ENCODE measurements at regions not wholly inside any gene's neighbourhood (a gene's known extent, or its start where the extent isn't known, plus 50 kb on each side); places are given as distances from the start of the nearest gene placed in this dataset.

- ATAC-seq (no peak), DNase-seq (no peak)
- Histone ChIP-seq H3K4me1 (ENCODE audit: low read depth) (no peaks in the 10 kb centered on the region), H3K36me3 (ENCODE audit: low read depth) (no peaks in the 10 kb centered on the region), H3K4me3 (no peak overlapping the region), H3K9me3 (no peaks in the 10 kb centered on the region)
- TF ChIP-seq, protein P1, sequence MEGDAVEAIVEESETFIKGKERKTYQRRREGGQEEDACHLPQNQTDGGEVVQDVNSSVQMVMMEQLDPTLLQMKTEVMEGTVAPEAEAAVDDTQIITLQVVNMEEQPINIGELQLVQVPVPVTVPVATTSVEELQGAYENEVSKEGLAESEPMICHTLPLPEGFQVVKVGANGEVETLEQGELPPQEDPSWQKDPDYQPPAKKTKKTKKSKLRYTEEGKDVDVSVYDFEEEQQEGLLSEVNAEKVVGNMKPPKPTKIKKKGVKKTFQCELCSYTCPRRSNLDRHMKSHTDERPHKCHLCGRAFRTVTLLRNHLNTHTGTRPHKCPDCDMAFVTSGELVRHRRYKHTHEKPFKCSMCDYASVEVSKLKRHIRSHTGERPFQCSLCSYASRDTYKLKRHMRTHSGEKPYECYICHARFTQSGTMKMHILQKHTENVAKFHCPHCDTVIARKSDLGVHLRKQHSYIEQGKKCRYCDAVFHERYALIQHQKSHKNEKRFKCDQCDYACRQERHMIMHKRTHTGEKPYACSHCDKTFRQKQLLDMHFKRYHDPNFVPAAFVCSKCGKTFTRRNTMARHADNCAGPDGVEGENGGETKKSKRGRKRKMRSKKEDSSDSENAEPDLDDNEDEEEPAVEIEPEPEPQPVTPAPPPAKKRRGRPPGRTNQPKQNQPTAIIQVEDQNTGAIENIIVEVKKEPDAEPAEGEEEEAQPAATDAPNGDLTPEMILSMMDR (IDR thresholded peaks at IDR 0.05) = no peak
- intact Hi-C loops (cut with DNase I, micrococcal nuclease) = no loop called here
These were observed 115.7 kb upstream of the SLC24A5 start for GRCh38 chr15:48005077-48005476.

GRCh38 chr15:48006031-48006511, 114.7 kb upstream of the SLC24A5 start:
- peak; percentile 18 for ATAC-seq
- TF ChIP-seq, protein P1 (IDR thresholded peaks at IDR 0.05) = no peak
- H3K9me3 ChIP-seq = no peaks in the 10 kb centered on the region
- no peaks in the 10 kb centered on the region for H3K4me1 ChIP-seq (ENCODE audit: low read depth)
- H3K36me3 ChIP-seq (ENCODE audit: low read depth) = no peaks in the 10 kb centered on the region
- no peak overlapping the region for H3K4me3 ChIP-seq
- intact Hi-C loops (cut with DNase I, micrococcal nuclease) = no loop called here
- DNase-seq = no peak

- intact Hi-C loops (cut with DNase I, micrococcal nuclease) = no loop called here
- no peak for ATAC-seq
- Histone ChIP-seq H3K36me3 (ENCODE audit: low read depth) (no peaks in the 10 kb centered on the region), H3K4me3 (no peak overlapping the region), H3K4me1 (ENCODE audit: low read depth) (no peaks in the 10 kb centered on the region), H3K9me3 (no peaks in the 10 kb centered on the region)
- DNase-seq = no peak
- TF ChIP-seq, protein P1 (IDR thresholded peaks at IDR 0.05) = no peak
These were observed 110.5 kb upstream of the SLC24A5 start for GRCh38 chr15:48010316-48010715.

DNA sequence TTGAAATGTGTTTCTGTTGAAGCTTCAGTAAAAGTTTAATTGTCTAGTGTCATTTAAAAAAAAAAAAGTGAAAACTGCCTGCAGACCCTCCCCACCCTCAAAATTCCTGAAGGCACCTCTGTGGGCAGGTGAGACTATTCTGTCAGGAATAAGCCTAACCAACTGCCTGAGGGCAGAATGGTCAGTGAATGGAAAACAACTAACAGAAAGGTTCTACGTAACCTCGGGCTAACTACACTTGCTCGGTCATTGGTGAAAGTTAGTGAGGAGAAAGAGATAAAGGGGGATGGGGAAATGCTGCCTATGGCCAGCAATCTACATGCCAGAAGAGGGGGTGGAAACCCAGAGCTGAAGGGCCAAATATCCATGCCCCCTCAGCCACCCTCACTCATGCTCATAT, 108.6 kb upstream of the SLC24A5 start:
- Histone ChIP-seq H3K36me3 (ENCODE audit: low read depth) (no peaks in the 10 kb centered on the region), H3K4me1 (ENCODE audit: low read depth) (peaks cover 2% of the 10 kb centered on the region), H3K4me3 (no peak overlapping the region), H3K9me3 (no peaks in the 10 kb centered on the region)
- ATAC-seq = no peak
- TF ChIP-seq, protein P1 (IDR thresholded peaks at IDR 0.05) = no peak
- intact Hi-C loops (cut with DNase I, micrococcal nuclease) = no loop called here
- DNase-seq = no peak

DNA sequence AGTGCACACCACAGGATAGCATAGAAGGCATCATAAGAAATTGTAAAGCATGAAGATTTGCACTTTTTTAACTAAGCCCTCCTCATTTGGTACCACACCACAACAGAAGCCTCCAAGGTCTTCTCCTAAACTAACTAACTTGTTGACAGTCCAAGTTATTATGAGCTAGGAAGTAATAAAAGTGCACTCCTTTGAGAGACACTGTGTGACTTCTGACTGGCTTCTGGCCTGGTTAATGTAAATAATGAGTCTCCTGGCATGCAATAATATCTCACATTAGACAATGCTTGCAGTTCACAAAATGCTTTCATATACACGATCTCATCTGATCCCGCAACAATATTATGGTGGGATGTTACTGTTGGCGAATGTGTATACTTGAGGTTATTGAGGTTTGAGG, 103.9 kb upstream of the SLC24A5 start:
- Histone ChIP-seq H3K4me3 (no peak overlapping the region), H3K9me3 (no peaks in the 10 kb centered on the region), H3K36me3 (ENCODE audit: low read depth) (no peaks in the 10 kb centered on the region), H3K4me1 (ENCODE audit: low read depth) (peaks cover 2% of the 10 kb centered on the region)
- intact Hi-C loops (cut with DNase I, micrococcal nuclease) = no loop called here
- no peak for DNase-seq
- peak; percentile 50 for ATAC-seq
- TF ChIP-seq, protein P1 (IDR thresholded peaks at IDR 0.05) = no peak

GRCh38 chr15:48017747-48018146, 103.0 kb upstream of the SLC24A5 start:
- no peaks in the 10 kb centered on the region for H3K9me3 ChIP-seq
- DNase-seq (no peak), ATAC-seq (peak; percentile 68)
- H3K36me3 ChIP-seq (ENCODE audit: low read depth) = no peaks in the 10 kb centered on the region
- H3K4me3 ChIP-seq = no peak overlapping the region
- intact Hi-C loops (cut with DNase I, micrococcal nuclease) = no loop called here
- TF ChIP-seq, protein P1 (IDR thresholded peaks at IDR 0.05) = no peak
- peaks cover 2% of the 10 kb centered on the region for H3K4me1 ChIP-seq (ENCODE audit: low read depth)
